ENCODE measurements at regions not wholly inside any gene's neighbourhood (a gene's known extent, or its start where the extent isn't known, plus 50 kb on each side); places are given as distances from the start of the nearest gene placed in this dataset.

- TF ChIP-seq CTCF (optimal IDR thresholded peaks at IDR 0.05 in 1 of 3, IDR thresholded peaks at IDR 0.05 in 1 of 3, conservative IDR thresholded peaks at IDR 0.05 in 1 of 3; ENCODE audit: extremely low read depth in 1 of 3, insufficient read depth in 2 of 3, low read length in 3 of 3) (no peak), EZH2 (IDR thresholded peaks at IDR 0.05; ENCODE audit: low read length) (no peak)
These were observed 127.2 kb upstream of the PODXL start for GRCh38 chr7:131683536-131684125.
